ENCODE measurements at regions not wholly inside any gene's neighbourhood (a gene's known extent, or its start where the extent isn't known, plus 50 kb on each side); places are given as distances from the start of the nearest gene placed in this dataset.

- Mint-ChIP-seq H3K27ac (no peak overlapping the region), H3K36me3 (ENCODE audit: low read depth) (no peaks in the 10 kb centered on the region), H3K27me3 (peaks cover 2% of the 10 kb centered on the region), H3K9me3 (no peaks in the 10 kb centered on the region), H3K4me3 (no peak overlapping the region), H3K4me1 (no peaks in the 10 kb centered on the region)
- DNase-seq (no peak), ATAC-seq (no peak)
Measured at GRCh38 chr7:84454174-84454959, 259.8 kb upstream of the SEMA3A start.

- H3K36me3 Mint-ChIP-seq (ENCODE audit: low read depth), result no peaks in the 10 kb centered on the region
- DNase-seq (no peak), ATAC-seq (no peak)
- H3K27me3 Mint-ChIP-seq, result no peaks in the 10 kb centered on the region
- H3K27ac Mint-ChIP-seq, result no peak overlapping the region
- no peaks in the 10 kb centered on the region for H3K4me1 Mint-ChIP-seq
- no peak overlapping the region for H3K4me3 Mint-ChIP-seq
- H3K9me3 Mint-ChIP-seq, result no peaks in the 10 kb centered on the region
Measured at GRCh38 chr7:84452618-84453017, 258.0 kb upstream of the SEMA3A start.

GRCh38 chr7:84450772-84451171 is 256.2 kb upstream of the SEMA3A start:
- no peaks in the 10 kb centered on the region for H3K36me3 Mint-ChIP-seq (ENCODE audit: low read depth)
- no peaks in the 10 kb centered on the region for H3K27me3 Mint-ChIP-seq
- H3K9me3 Mint-ChIP-seq, result no peaks in the 10 kb centered on the region
- DNase-seq, result no peak
- ATAC-seq, result no peak
- H3K27ac Mint-ChIP-seq, result no peak overlapping the region
- H3K4me1 Mint-ChIP-seq, result no peaks in the 10 kb centered on the region
- H3K4me3 Mint-ChIP-seq, result no peak overlapping the region

GRCh38 chr7:84447636-84448293 is 253.2 kb upstream of the SEMA3A start:
- no peak overlapping the region for H3K27ac Mint-ChIP-seq
- H3K9me3 Mint-ChIP-seq, result peaks cover 3% of the 10 kb centered on the region
- H3K27me3 Mint-ChIP-seq, result no peaks in the 10 kb centered on the region
- H3K4me3 Mint-ChIP-seq, result no peak overlapping the region
- peaks cover 7% of the 10 kb centered on the region for H3K4me1 Mint-ChIP-seq
- no peaks in the 10 kb centered on the region for H3K36me3 Mint-ChIP-seq (ENCODE audit: low read depth)
- ATAC-seq, result no peak
- no peak for DNase-seq

- no peak overlapping the region for H3K27ac Mint-ChIP-seq
- H3K4me1 Mint-ChIP-seq, result peaks cover 10% of the 10 kb centered on the region
- peaks cover 7% of the 10 kb centered on the region for H3K9me3 Mint-ChIP-seq
- DNase-seq (no peak), ATAC-seq (no peak)
- H3K36me3 Mint-ChIP-seq (ENCODE audit: low read depth), result no peaks in the 10 kb centered on the region
- H3K27me3 Mint-ChIP-seq, result no peaks in the 10 kb centered on the region
- H3K4me3 Mint-ChIP-seq, result no peak overlapping the region
Measured at GRCh38 chr7:84446991-84447480, 252.4 kb upstream of the SEMA3A start.

- no peaks in the 10 kb centered on the region for H3K36me3 Mint-ChIP-seq (ENCODE audit: low read depth)
- peak; percentile 24 for ATAC-seq
- H3K27ac Mint-ChIP-seq, result no peak overlapping the region
- DNase-seq, result no peak
- H3K27me3 Mint-ChIP-seq, result no peaks in the 10 kb centered on the region
- H3K4me1 Mint-ChIP-seq, result no peaks in the 10 kb centered on the region
- no peak overlapping the region for H3K4me3 Mint-ChIP-seq
- H3K9me3 Mint-ChIP-seq, result peaks cover 11% of the 10 kb centered on the region
Measured at GRCh38 chr7:84425702-84426259, 231.2 kb upstream of the SEMA3A start.

GRCh38 chr7:84422790-84423189 is 228.2 kb upstream of the SEMA3A start:
- no peaks in the 10 kb centered on the region for H3K36me3 Mint-ChIP-seq (ENCODE audit: low read depth)
- no peak overlapping the region for H3K27ac Mint-ChIP-seq
- no peak for ATAC-seq
- no peak for DNase-seq
- peaks cover 23% of the 10 kb centered on the region for H3K9me3 Mint-ChIP-seq
- no peaks in the 10 kb centered on the region for H3K27me3 Mint-ChIP-seq
- no peaks in the 10 kb centered on the region for H3K4me1 Mint-ChIP-seq
- H3K4me3 Mint-ChIP-seq, result no peak overlapping the region

GRCh38 chr7:84412161-84412969 is 217.8 kb upstream of the SEMA3A start:
- no peaks in the 10 kb centered on the region for H3K27me3 Mint-ChIP-seq
- H3K9me3 Mint-ChIP-seq, result no peaks in the 10 kb centered on the region
- no peaks in the 10 kb centered on the region for H3K36me3 Mint-ChIP-seq (ENCODE audit: low read depth)
- H3K27ac Mint-ChIP-seq, result no peak overlapping the region
- DNase-seq (no peak), ATAC-seq (no peak)
- no peak overlapping the region for H3K4me3 Mint-ChIP-seq
- H3K4me1 Mint-ChIP-seq, result no peaks in the 10 kb centered on the region

GRCh38 chr7:84399661-84400060 is 205.1 kb upstream of the SEMA3A start:
- Mint-ChIP-seq H3K4me1 (no peaks in the 10 kb centered on the region), H3K9me3 (peaks cover 31% of the 10 kb centered on the region), H3K36me3 (ENCODE audit: low read depth) (no peaks in the 10 kb centered on the region), H3K4me3 (no peak overlapping the region), H3K27me3 (no peaks in the 10 kb centered on the region), H3K27ac (no peak overlapping the region)
- DNase-seq, result no peak
- ATAC-seq, result no peak

- Mint-ChIP-seq H3K9me3 (no peaks in the 10 kb centered on the region), H3K36me3 (ENCODE audit: low read depth) (no peaks in the 10 kb centered on the region)
- no peak for ATAC-seq
Measured at GRCh38 chr7:84394219-84394618, 199.6 kb upstream of the SEMA3A start.

GRCh38 chr7:84393786-84394185 is 199.2 kb upstream of the SEMA3A start:
- no peaks in the 10 kb centered on the region for H3K36me3 Mint-ChIP-seq (ENCODE audit: low read depth)
- DNase-seq, result no peak

More at GRCh38 chr7:84394219-84394618, 199.6 kb upstream of the SEMA3A start:
- H3K27me3 Mint-ChIP-seq, result no peaks in the 10 kb centered on the region
- no peak overlapping the region for H3K27ac Mint-ChIP-seq
- DNase-seq, result no peak
- H3K4me1 Mint-ChIP-seq, result no peaks in the 10 kb centered on the region
- H3K4me3 Mint-ChIP-seq, result no peak overlapping the region

GRCh38 chr7:84390845-84391244 is 196.3 kb upstream of the SEMA3A start:
- no peak overlapping the region for H3K27ac Mint-ChIP-seq
- H3K4me1 Mint-ChIP-seq, result no peaks in the 10 kb centered on the region
- ATAC-seq, result no peak
- H3K36me3 Mint-ChIP-seq (ENCODE audit: low read depth), result no peaks in the 10 kb centered on the region
- DNase-seq, result no peak
- no peaks in the 10 kb centered on the region for H3K27me3 Mint-ChIP-seq
- H3K9me3 Mint-ChIP-seq, result no peaks in the 10 kb centered on the region
- no peak overlapping the region for H3K4me3 Mint-ChIP-seq

More at GRCh38 chr7:84393786-84394185, 199.2 kb upstream of the SEMA3A start:
- Mint-ChIP-seq H3K4me1 (no peaks in the 10 kb centered on the region), H3K9me3 (no peaks in the 10 kb centered on the region), H3K27me3 (no peaks in the 10 kb centered on the region), H3K27ac (no peak overlapping the region), H3K4me3 (no peak overlapping the region)
- no peak for ATAC-seq

- Mint-ChIP-seq H3K4me1 (no peaks in the 10 kb centered on the region), H3K36me3 (ENCODE audit: low read depth) (no peaks in the 10 kb centered on the region), H3K9me3 (no peaks in the 10 kb centered on the region), H3K4me3 (no peak overlapping the region), H3K27ac (no peak overlapping the region), H3K27me3 (no peaks in the 10 kb centered on the region)
- DNase-seq (no peak), ATAC-seq (no peak)
Measured at GRCh38 chr7:84389242-84389641, 194.7 kb upstream of the SEMA3A start.

- Mint-ChIP-seq H3K9me3 (no peaks in the 10 kb centered on the region), H3K36me3 (ENCODE audit: low read depth) (no peaks in the 10 kb centered on the region), H3K27ac (no peak overlapping the region), H3K4me1 (no peaks in the 10 kb centered on the region), H3K27me3 (no peaks in the 10 kb centered on the region), H3K4me3 (no peak overlapping the region)
- DNase-seq (no peak), ATAC-seq (no peak)
Measured at GRCh38 chr7:84387595-84387994, 193.0 kb upstream of the SEMA3A start.

Measured in activated naive CD8-positive, alpha-beta T cell treated with anti-CD3 and anti-CD28 coated beads, Interleukin-2, amount 50 U/mL, for 24 hours (primary cell).